NK-92 treated with Interleukin-12 subunit alpha and Interleukin-12 subunit beta, amount 100 ng/mL, for 24 hours (cell line): ENCODE measurements at regions not wholly inside any gene's neighbourhood (a gene's known extent, or its start where the extent isn't known, plus 50 kb on each side); places are given as distances from the start of the nearest gene placed in this dataset.

Experiments used
- DNase-seq: peaks from one replicate; lab custom pipeline; 2025; lab: John Stamatoyannopoulos, UW

DNA sequence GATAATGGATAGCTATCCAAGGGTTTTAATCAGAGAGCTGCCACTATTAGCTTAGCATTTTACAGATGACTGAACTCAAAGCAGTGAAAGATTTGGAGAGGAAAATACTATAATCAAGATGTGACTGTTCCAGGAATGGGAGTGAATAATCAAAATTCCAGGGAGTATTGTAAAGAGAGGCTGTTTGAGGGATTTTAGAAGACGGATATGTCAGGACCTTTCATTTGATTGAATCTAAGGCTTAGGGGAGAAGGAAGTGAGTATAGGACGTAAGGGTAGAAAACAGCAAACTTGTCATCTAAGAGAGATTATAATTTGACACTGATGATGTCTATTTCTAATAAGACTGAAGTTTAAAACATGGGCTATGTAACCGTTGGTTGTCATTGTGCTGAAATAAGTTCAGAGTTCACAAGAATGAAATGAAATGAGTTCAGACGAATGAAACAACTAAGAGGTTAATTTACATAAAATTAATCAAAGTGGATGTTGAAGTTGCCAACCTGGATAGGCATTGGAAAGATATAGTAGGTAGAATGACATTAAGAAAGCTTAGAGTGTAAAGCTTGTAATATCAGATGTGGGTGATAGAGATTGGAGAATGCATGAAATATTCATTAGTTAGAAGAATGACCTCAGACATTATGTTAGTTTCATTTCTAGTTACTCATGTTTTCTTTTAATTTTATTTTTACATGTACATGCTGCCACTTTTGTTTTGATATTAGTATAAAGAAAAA, 842.8 kb downstream of the SI start:
- no peak for DNase-seq

DNA sequence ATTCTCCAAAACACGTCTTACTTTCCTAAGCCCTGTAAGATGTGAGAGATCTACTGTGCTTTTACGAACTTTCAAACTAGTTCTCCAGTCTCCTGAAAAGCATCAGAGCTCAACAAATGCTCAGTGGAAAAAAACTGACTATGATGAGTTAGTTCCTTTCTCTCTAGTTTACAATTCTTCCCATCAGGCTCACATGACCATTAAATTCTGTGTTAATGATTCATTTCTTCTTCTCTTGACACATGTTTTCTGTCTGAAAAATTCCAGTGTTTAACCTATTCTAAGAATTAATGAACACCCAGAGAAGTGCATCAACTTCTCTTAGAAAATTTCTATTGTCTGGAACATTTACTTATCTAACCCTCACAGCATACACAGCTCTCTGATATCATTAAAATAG, 844.3 kb downstream of the SI start:
- no peak for DNase-seq

DNA sequence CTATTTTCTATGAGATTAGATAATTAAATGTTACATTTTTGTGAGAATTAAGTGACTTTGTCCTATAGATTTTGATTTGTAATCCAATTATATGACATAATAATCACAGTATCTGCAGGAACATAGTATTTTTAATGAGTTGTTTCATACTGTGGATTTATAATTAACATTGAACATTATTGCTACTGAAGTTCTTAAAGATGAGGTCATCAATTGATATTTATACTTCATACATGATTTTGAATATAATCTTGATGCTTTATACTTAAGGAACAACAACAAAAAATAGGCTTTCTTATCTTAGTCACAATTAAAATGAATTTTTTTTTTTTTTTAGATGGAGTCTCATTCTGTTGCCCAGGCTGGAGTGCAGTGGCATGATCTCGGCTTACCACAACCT, 846.6 kb downstream of the SI start:
- DNase-seq = no peak

DNA sequence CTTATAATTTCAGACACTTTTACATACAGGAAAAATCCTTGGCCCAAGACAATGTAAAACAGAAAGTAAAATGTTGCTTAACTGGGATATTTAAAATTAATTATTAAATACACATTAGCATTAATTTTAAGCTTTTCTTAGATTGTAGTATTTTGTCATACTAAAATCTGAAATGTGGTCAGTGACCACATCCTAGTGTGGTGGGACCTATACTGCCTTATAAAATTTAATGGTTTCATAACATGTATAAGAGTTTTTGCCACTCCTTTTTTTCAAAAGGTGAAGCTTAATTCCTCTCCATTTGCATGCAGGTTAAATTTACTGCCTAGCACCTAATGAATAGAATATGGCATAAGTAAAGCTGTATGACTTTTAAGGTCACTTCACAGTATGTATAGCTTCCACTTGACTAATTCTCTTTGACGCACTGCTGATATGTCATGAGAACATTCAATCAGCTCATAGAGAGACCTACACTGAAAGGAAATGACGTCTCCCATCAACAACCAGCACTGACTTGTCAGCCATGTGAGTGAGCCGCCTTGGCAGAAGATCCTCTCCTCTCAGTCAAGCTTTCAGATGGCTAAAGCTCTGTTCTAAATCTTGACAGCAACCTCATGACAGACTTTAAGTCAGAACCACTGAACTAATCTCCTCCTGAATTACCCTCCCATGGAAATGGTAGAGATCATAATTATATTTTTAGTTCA, 847.8 kb downstream of the SI start:
- no peak for DNase-seq

DNA sequence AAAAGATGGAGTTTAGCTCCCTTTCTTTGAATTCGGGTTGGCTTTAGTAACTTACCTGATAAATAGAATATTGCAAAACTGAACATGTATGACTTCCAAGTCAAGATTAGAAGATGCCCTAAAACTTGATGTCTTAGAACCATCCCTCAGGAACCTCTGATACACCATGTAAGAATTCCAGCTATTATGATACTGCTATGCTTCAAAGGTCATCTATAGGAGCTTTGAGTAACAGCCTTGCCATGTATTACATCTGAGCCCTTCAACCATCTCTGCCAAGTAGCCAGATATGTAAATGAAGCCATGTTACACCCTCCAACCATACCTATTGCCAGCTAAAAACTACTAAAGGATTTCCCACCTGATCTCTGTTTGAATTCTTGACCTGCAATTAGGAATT, 854.2 kb downstream of the SI start:
- no peak for DNase-seq

DNA sequence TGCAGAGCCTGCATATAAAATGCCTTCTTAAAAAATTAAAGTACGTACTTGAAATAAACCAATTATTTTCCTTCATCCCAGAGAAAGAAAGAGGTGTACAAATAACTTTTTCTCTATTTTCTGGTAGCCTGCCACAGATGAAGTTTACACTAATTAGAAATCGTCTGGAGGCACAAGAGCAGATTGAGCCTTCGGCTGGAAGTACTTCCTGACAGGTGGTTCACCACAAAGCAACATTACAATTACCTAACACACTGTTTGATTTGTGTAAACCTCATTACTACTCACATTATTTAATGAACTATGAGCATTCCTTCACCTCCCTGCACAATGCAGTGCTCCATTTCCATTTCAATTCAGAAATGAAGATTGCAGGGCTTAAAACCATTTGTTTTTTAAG, 856.1 kb downstream of the SI start:
- DNase-seq = no peak

DNA sequence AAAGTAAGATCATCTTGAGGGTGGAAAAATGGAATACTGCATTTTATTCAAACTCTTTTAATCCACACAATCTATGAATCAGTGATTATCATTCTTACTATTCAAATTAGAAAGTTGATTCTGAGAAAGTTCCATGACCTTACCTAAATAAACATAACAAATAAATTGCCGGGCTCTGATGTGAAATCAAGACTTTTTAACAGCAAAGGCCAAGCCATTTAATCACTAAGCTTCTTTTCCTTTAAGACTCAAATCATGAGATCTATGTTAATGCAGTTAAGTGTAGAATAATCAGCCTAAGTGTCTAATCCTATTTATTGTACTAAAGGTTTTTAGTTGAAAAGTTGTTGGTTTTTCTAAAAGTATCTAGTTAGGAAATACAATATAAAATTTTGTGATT, 857.0 kb downstream of the SI start:
- DNase-seq = no peak

DNA sequence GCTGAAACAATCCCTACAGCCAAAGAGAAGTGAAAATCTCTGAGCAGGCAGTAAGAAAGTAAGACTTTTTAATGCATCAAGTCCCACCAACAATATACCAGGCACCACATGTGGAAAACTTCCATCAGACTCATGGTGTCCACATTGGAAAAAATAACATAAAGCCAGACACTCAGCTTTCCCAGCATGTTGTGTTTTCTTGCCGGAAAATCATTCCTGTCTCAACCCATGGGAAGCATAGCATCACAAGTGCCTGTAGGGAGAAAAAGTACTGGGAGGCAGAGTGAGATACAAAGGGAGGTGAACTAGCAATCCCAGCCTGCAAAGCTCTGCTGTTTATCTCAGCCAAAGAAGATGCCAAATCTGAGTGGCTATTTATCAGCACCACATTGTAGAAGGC, 868.9 kb downstream of the SI start:
- DNase-seq = no peak

DNA sequence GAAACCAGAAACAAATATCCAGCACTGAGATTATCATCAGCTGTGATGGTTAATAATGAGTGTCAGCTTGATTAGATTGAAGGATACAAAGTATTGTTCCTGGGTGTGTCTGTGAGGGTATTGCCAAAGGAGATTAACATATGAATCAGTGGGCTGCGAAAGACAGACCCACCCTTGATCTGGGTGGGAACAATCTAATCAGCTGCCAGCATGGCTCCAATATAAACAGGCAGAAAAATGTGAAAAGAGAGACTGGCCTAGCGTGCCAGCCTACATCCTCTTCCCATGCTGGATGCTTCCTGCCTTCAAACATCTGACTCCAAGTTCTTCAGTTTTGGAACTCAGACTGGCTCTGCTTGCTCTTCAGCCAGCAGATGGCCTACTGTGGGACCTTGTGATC, 869.5 kb downstream of the SI start:
- DNase-seq = no peak

DNA sequence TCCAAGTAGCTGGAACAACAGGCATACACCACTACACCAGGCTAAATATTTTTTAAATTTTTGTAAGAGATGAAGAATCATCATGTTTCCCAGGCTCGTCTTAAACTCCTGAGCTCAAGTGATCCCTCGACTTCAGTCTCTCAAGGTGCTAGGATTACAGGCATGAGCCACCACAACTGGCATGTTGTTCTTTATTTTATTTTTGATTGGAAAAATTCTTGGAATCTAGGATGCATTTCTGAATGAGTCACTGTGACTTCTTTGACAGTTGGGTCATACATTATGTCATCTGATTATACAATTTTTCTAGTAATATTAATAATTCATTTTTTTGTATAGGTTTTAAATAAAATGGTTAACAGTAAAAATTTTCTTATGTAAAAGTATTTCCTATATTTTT, 870.2 kb downstream of the SI start:
- DNase-seq = no peak

DNA sequence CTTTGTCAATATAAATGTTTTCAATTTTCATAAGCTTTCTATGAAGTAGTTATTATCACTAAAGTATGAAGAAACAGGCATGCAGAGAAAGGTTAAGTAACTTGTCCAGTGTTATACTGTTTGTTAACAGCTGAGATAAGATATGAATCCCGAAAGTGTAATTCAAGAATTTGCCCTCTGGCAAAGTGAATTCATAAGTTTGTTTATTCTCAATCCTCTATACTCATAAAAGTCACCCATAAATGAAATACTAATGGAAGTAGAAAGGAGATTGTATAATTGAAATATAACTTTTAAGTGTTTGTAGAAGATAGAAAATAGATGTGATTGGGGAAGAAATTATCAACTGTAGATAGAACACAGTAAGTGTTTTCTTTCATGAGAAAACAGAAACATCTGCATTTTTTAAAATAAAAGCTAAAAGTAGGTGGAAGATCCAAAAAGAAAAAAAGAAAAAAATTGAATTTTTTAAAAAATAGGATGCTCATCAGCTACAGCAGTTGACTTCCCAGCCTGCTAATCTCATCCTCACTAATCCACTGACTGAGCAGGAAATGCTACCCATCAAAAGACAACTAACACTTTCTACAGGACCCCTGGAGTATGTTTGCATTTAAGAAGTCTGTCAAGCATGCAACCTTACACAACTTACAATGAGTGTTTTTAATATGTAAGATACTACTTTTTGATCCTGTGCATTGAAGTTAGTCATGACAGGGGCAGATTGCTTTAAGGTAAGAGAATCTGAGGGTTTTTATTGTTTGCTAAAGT, 878.1 kb downstream of the SI start:
- DNase-seq = no peak

DNA sequence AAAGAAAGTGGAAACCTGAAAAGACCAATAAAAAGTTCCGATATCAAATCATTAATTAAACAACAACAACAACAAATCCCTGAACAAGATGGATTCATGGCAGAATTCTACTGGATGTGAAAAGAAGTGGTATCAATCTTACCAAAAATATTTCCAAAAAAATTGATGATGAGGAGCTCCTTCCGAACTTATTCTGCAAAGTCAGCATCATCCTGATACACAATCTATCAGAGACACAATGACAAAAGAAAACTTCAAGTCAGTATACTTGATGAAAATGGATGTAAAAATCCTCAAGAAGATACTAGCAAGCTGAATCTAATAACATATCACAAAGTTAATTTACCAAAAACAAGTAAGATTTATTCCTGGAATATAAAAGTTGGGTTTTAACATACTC, 881.8 kb downstream of the SI start:
- DNase-seq = no peak

DNA sequence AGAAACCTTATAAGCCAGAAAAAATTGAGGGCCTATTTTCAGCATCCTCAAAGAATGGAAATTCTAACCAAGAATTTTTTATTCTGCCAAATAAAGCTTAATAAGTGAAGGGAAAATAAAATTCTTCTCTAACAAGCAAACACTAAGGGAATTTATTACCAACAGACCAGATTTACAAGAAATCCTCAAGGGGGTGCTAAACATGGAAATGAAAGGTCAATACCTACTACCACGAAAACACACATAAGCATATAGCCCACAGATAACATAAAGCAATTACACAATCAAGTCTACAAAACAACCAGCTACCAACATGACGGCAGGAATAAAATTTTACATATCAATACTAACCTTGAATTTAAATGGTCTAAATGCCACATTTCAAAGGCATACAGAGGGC, 883.5 kb downstream of the SI start:
- DNase-seq = no peak

DNA sequence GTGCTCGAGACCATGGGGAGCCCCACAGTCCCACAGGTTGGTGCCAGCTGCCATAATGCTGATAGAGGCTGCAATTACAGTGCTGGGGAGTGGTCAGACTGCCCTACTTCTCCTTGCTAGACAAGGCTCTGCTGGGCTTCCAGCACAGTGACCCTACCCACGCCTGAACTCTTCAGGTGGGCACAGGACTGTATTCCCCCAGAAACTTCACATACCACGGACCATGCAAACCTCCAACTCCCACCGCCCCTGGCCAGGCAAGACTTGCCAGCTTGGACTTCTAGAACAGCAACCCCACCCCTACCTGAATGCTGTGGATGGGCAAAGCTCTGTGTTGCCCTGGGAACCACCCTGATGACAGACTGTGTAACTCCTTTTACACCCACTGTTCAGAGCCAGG, 885.3 kb downstream of the SI start:
- DNase-seq = no peak

DNA sequence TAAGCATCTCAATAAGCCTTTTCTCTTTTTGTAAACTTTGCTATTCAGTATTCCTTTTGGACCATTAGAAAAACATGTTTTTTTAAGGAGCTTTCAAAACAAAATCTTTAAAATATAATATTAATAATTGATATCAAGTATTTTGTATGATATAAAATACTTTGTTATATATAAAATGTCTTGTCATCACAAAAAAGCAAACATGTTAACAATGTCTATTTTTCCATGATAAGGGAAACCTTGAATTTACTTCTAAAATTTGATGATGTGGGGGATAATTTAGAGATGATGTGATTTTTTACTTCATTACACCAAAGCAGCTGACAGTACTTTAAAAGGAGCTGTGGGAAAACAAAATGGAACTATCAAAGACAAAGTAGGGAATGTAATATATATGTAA, 887.7 kb downstream of the SI start:
- no peak for DNase-seq

DNA sequence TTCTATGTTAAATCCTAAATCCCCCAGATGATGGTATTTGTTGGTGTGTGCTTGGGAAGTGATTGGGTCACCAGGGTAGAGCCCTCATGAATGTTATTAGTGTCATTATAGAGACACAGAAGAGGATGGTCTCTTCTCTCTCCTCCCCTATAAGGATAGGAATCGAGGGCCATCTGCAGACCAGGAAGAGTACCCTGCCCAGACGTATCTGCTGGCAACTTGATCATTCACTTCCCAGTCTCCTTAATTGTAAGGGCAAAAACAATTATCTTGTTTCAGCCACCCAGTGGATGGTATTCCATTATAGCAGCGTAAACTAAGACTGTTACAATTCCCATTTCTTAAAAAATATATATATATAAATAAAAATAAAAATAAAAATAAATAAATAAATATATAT, 892.2 kb downstream of the SI start:
- no peak for DNase-seq

DNA sequence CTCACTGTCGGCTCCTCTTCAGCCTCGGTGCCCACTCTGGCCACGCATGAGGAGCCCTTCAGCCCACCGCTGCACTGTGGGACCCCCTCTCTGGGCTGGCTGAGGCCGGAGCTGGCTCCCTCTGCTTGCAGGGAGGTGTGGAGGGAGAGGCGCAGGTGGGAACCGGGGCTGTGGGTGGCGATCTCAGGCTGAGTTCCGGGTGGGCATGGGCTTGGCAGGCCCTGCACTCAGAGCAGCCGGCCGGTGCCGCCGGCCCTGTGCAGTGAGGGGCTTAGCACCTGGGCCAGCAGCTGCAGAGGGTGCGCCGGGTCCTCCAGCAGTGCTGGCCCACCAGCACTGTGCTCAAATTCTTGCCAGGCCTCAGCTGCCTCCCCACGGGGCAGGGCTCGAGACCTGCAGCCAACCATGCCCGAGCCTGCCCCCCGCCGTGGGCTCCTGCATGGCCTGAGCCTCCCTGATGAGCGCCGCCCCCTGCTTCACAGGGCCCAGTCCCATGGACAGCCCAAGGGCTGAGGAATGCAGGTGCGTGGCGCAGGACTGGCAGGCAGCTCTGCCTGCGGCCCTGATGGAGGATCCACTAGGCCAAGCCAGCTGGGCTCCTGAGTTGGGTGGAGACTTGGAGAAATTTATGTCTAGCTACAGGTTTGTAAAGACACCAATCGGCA, 899.1 kb downstream of the SI start:
- no peak for DNase-seq

DNA sequence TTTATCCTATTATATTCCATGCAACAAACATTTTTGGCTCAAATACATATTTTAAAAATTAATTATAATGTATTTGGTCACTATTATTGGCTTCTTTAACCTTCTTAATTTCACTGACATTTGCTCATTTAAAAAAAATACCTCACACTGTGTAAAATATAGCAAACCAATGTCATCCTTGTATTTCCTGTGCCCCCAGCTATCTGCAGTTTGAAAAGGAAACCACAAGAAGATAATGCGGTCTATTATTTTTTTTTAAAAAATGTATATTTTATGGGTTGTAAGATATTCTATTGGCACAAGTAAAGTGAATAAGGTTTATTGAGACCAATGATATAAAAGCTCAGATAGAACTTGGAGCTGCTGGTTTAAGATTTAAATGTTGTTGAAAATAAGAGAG, 904.2 kb downstream of the SI start:
- no peak for DNase-seq

DNA sequence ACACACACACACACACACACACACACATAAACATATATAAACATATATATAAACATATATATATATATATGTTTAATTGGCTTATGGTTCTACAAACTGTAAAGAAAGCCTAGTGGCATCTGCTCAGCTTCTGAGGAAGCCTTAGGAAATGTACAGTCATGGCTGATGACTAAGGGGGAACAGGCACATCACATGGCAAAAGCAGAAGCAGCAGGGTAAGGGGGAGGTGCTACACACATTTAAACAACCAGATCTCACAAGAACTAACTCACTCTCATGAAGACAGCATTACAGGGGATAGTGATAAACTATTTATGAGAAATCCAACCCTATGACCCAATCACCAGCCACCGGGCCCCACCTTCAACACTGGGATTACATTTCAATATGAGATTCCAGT, 922.9 kb downstream of the SI start:
- no peak for DNase-seq

DNA sequence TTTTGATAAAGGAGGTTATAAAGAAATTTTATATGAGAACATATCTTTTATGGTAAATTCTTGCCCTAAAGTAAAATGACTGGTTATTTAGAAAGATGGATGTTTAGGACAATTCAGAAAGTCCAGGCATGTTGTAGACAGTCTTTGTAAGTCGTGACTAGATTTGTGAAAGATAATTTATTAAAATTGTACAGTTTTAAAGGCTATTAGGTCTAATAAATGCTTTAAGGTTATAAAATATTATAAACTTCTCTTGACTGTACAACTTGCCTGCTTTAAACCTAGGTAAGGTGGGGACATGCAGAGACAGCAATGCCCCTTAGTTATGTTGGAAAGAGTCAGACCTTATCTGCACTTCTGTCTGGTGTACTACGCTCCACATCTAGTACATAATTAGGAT, 933.5 kb downstream of the SI start:
- no peak for DNase-seq

DNA sequence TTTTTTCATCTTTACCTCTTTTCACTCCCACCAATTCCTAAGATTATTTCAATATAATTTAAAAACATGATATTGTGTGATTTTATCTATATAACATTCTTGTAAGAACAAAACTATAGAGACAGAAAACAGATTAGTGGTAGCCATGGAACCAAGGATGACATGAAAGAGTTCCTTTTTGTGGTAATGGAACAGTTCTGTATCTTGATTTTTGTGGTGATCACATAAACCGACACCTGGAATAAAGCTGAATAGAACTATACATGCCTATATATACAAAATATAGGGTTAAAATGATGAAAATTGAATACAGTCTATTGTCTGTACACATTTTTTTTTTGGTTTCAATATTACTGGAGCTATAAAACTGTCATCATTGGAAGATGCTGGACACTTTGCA, 945.4 kb downstream of the SI start:
- no peak for DNase-seq
